Right lobe of liver (tissue), 4 donors: ENCODE measurements at regions not wholly inside any gene's neighbourhood (a gene's known extent, or its start where the extent isn't known, plus 50 kb on each side); places are given as distances from the start of the nearest gene placed in this dataset.
"Not testable (repeated sequence)": the region's sequence is repeated elsewhere in the genome, so short reads cannot be mapped to it uniquely, and the experiment has no call there.

Experiments
- CTCF ChIP-seq, 4 donors: fragments of 200-600 bp in 3 of 4; fragments of 450-650 bp in 1 of 4; IDR thresholded peaks; one replicate each; pipeline versions ENCODE4 v1.5.1 to v1.8.0; 2016 to 2022; ENCODE audit warnings: antibody characterized with exemption in 4 of 4, mild to moderate bottlenecking in 2 of 4
- POLR2A ChIP-seq: fragments of 450-650 bp; IDR thresholded peaks from one replicate; pipeline ENCODE4 v1.6.1; 2017; ENCODE audit warnings: antibody characterized with exemption, mild to moderate bottlenecking
- donor health status: DM: no; HTN: no; CAD: no.
- donor health status: DM: no; HTN: no; CAD: no.
- donor health status: DM: no; HTN: yes; CAD: no.

GRCh38 chr22:12815397-12816036 lies 2712.5 kb upstream of the OR11H1 start:
- not testable (repeated sequence) for TF ChIP-seq CTCF (IDR thresholded peaks at IDR 0.05); POLR2A
